ENCODE measurements at regions not wholly inside any gene's neighbourhood (a gene's known extent, or its start where the extent isn't known, plus 50 kb on each side); places are given as distances from the start of the nearest gene placed in this dataset.

DNA sequence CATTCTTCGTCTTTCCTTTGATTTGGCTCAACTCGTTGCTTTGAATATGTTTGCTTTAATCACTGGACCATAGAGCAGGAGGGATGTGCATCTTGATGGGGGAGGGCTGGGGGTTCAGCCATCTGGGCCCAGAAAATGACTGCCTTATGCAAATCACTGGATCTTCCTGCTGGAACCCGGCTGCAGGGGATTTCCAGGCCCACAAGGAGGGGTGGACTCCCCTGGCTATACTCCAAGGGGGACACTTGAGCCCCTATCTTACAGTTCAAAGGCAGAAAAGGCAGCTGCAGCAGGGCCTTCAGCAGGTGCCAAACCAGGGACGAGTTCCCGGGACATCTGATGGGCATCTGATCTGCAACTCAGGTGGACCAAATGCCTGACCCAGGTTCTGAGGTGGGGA is 122.5 kb downstream of the DICER1 start:
- DNase-seq, result no peak

DNA sequence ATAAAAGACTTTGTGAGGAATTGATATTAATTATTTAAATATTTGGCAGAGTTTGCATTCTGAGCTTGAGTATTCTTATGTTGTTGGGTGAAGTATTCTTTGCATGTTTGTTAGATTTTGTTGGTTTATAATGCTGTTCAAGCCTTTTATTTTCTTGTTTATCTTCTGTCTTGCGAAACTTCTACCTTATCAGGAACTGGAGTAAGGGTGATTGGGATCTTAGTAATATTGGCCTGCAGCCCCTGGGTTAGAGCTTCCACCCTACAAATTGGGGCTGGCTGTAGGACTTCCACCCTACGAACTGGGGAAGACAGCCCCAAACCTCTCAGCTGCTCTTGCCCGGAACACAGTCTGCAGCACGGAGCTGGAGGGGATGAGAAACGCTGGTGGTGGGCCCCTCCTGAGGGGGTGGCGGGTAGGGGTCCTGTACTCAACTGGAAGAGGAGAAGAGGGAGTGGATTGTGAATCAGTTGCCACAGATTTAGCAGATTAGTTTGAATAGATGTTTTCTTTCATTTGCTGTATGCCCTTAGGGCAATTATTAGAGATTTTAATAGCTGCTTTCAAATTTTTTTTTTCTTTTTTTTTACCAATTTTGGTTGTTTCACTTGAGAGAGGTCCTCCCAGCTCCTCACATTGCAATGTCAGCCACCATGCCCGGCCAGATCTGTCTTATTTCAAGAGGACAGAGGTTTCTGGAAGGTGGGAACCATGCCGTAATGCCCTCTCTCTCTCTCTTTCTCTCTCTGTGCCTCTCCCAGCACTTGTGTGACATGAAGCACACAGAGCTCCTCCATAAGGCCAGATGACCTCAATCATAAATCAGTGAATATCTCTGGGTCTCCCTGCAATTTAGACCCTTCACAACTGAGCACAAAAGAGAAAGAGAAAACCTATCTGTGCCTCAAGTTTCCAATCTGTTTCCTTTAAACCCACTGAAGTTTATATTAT is 123.4 kb downstream of the DICER1 start:
- Histone ChIP-seq H3K36me3 (no peaks in the 10 kb centered on the region), H3K27ac (no peak overlapping the region), H3K4me1 (no peaks in the 10 kb centered on the region), H3K9me3 (peaks cover 0 to 34% (median 4%) of the 10 kb centered on the region in 12 donors), H3K27me3 (peaks cover 0 to 3% (median 0%) of the 10 kb centered on the region in 9 donors), H3K4me3 (no peak overlapping the region)
- intact Hi-C loops (cut with DNase I), result no loop called here
- TF ChIP-seq, protein P1, sequence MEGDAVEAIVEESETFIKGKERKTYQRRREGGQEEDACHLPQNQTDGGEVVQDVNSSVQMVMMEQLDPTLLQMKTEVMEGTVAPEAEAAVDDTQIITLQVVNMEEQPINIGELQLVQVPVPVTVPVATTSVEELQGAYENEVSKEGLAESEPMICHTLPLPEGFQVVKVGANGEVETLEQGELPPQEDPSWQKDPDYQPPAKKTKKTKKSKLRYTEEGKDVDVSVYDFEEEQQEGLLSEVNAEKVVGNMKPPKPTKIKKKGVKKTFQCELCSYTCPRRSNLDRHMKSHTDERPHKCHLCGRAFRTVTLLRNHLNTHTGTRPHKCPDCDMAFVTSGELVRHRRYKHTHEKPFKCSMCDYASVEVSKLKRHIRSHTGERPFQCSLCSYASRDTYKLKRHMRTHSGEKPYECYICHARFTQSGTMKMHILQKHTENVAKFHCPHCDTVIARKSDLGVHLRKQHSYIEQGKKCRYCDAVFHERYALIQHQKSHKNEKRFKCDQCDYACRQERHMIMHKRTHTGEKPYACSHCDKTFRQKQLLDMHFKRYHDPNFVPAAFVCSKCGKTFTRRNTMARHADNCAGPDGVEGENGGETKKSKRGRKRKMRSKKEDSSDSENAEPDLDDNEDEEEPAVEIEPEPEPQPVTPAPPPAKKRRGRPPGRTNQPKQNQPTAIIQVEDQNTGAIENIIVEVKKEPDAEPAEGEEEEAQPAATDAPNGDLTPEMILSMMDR (IDR thresholded peaks at IDR 0.05), result no peak
- TF ChIP-seq POLR2A (IDR thresholded peaks at IDR 0.05), result no peak
- DNase-seq (no peak), ATAC-seq (no peak)
- WGBS, 4 donors, result 72 to 81% (median 76%) methylated on average over 8 of the region's 8 CpGs

More for the DNA sequence above, 122.5 kb downstream of the DICER1 start:
- Histone ChIP-seq H3K27ac (no peak overlapping the region), H3K27me3 (peaks cover 0 to 3% (median 0%) of the 10 kb centered on the region in 9 donors), H3K9me3 (peaks cover 0 to 27% (median 4%) of the 10 kb centered on the region in 12 donors), H3K4me3 (no peak overlapping the region), H3K36me3 (no peaks in the 10 kb centered on the region), H3K4me1 (no peaks in the 10 kb centered on the region)
- ATAC-seq, result no peak
- intact Hi-C loops (cut with DNase I), result no loop called here
- WGBS, 4 donors, result 61 to 71% (median 67%) methylated on average over 5 of the region's 5 CpGs
- TF ChIP-seq, protein P1 (IDR thresholded peaks at IDR 0.05), result no peak
- TF ChIP-seq POLR2A (IDR thresholded peaks at IDR 0.05), result no peak

DNA sequence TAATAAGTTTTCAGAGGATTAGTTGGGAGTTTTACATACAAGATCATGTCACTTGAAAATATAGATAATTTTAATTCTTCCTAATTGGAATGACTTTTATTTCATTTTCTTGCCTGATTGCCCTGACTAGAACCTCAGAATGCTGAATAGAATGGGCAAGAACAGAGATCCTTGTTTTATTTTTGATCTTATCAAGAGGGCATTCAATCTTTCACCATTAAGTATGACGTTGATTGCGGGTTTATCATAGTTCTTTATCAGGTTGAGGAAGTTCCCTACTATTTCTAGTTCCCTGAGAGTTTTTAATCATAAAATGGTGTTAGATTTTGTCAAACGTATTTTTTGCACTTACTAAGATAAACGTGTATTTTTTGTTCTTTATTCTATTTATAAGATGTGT is 124.3 kb downstream of the DICER1 start:
- no peaks in the 10 kb centered on the region for H3K4me1 ChIP-seq
- DNase-seq (no peak), ATAC-seq (no peak)
- H3K27ac ChIP-seq, result no peak overlapping the region
- peaks cover 0 to 3% (median 0%) of the 10 kb centered on the region in 9 donors for H3K27me3 ChIP-seq
- no peak overlapping the region for H3K4me3 ChIP-seq
- no peaks in the 10 kb centered on the region for H3K36me3 ChIP-seq
- H3K9me3 ChIP-seq, result peaks cover 0 to 34% (median 4%) of the 10 kb centered on the region in 12 donors
- 57 to 74% (median 66%) methylated on average over 4 of the region's 4 CpGs for WGBS, 4 donors
- TF ChIP-seq, protein P1 (IDR thresholded peaks at IDR 0.05), result no peak
- TF ChIP-seq POLR2A (IDR thresholded peaks at IDR 0.05), result no peak
- intact Hi-C loops (cut with DNase I), result no loop called here

DNA sequence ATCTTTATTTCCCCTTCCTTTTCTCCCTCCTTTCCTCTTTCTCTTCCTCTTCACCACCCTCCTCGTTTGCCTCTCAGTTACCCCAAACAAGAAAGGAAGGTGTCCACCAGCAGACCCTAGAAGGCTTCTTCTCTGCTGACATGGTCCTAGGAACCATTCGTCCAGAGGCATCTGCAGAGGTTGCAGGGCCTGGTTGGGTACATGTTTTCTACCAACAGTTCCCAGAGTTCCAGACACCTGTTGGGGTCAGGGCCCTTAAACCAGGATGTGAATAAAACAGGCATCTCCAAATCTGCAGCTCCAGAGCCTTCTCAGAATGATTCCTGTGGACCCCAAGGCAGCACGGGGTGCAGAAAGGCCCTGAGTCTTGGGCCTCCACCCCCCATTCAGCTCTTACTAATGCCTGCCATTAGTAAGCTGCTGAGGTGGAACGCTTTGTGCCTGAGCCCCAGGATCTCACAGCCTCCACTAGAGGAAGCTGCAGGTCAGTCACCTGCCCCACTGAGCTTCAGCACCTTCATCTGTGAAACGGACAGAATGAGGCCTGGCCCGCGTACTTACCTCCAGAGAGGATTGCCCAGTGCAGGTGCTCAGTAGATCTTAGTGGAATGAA is 130.4 kb downstream of the DICER1 start:
- H3K27me3 ChIP-seq, result peaks cover 0 to 7% (median 0%) of the 10 kb centered on the region in 9 donors
- DNase-seq, result no peak
- H3K36me3 ChIP-seq, result no peaks in the 10 kb centered on the region
- ATAC-seq, result no peak
- no peak overlapping the region for H3K27ac ChIP-seq
- TF ChIP-seq, protein P1 (IDR thresholded peaks at IDR 0.05), result no peak
- TF ChIP-seq POLR2A (IDR thresholded peaks at IDR 0.05), result no peak
- no peaks in the 10 kb centered on the region for H3K4me1 ChIP-seq
- no peak overlapping the region for H3K4me3 ChIP-seq
- intact Hi-C loops (cut with DNase I), result no loop called here
- 81 to 88% (median 82%) methylated on average over 7 of the region's 7 CpGs for WGBS, 4 donors
- peaks cover 0 to 24% (median 0%) of the 10 kb centered on the region in 12 donors for H3K9me3 ChIP-seq
